B cell (primary cell): ENCODE measurements at regions not wholly inside any gene's neighbourhood (a gene's known extent, or its start where the extent isn't known, plus 50 kb on each side); places are given as distances from the start of the nearest gene placed in this dataset.

ENCODE experiments used
- CTCF ChIP-seq: fragments of 200-600 bp; IDR thresholded peaks from one replicate; pipeline ENCODE4 v1.8.0; 2022; ENCODE audit warnings: antibody characterized with exemption, mild to moderate bottlenecking
- EZH2 ChIP-seq: IDR thresholded peaks from 2 replicates; pipeline ENCODE4 v1.6.1; 2012; ENCODE audit warnings: borderline replicate concordance, low read depth, mild to moderate bottlenecking, moderate library complexity, low read length; ENCODE audit not compliant: insufficient read depth, poor library complexity, severe bottlenecking

- no peak for TF ChIP-seq CTCF
- no peak for TF ChIP-seq EZH2
These were observed 167.0 kb upstream of the SASH1 start for GRCh38 chr6:148175550-148176188.
